ENCODE measurements at regions not wholly inside any gene's neighbourhood (a gene's known extent, or its start where the extent isn't known, plus 50 kb on each side); places are given as distances from the start of the nearest gene placed in this dataset.

GRCh38 chr13:63896321-63896720, 2480.7 kb upstream of the PCDH20 start:
- Histone ChIP-seq H3K4me3 (ENCODE audit: low read length in 2 of 2) (no peak overlapping the region), H3K36me3 (ENCODE audit: control insufficient read depth in 1 of 2, insufficient read depth in 2 of 2, low read length in 1 of 2) (no peaks in the 10 kb centered on the region), H3K9me3 (ENCODE audit: control insufficient read depth, low read length) (no peaks in the 10 kb centered on the region), H3K27me3 (ENCODE audit: control insufficient read depth in 1 of 2, insufficient read depth in 2 of 2, low read length in 1 of 2) (no peaks in the 10 kb centered on the region), H3K27ac (ENCODE audit: low read depth in 1 of 2, low read length in 2 of 2) (no peak overlapping the region), H3K4me1 (ENCODE audit: control insufficient read depth in 1 of 2, insufficient read depth in 2 of 2, low read length in 2 of 2) (no peaks in the 10 kb centered on the region)
- intact Hi-C loops (cut with DNase I), result no loop called here
- ATAC-seq (ENCODE audit: low FRiP score) (no peak), DNase-seq (no peak)

GRCh38 chr13:63882052-63882451, 2466.4 kb upstream of the PCDH20 start:
- intact Hi-C loops (cut with DNase I), result no loop called here
- DNase-seq (no peak), ATAC-seq (ENCODE audit: low FRiP score) (no peak)
- H3K27ac ChIP-seq (ENCODE audit: low read depth in 1 of 2, low read length in 2 of 2), result no peak overlapping the region
- no peaks in the 10 kb centered on the region for H3K36me3 ChIP-seq (ENCODE audit: control insufficient read depth in 1 of 2, insufficient read depth in 2 of 2, low read length in 1 of 2)
- H3K4me3 ChIP-seq (ENCODE audit: low read length in 2 of 2), result no peak overlapping the region
- no peaks in the 10 kb centered on the region for H3K9me3 ChIP-seq (ENCODE audit: control insufficient read depth, low read length)
- no peaks in the 10 kb centered on the region for H3K4me1 ChIP-seq (ENCODE audit: control insufficient read depth in 1 of 2, insufficient read depth in 2 of 2, low read length in 2 of 2)
- WGBS, 2 donors, result 56 to 64% methylated on average over 1 of the region's 1 CpG
- H3K27me3 ChIP-seq (ENCODE audit: control insufficient read depth in 1 of 2, insufficient read depth in 2 of 2, low read length in 1 of 2), result no peaks in the 10 kb centered on the region

GRCh38 chr13:63880705-63881104, 2465.1 kb upstream of the PCDH20 start:
- no peak overlapping the region for H3K27ac ChIP-seq (ENCODE audit: low read depth in 1 of 2, low read length in 2 of 2)
- no peak for DNase-seq
- H3K9me3 ChIP-seq (ENCODE audit: control insufficient read depth, low read length), result no peaks in the 10 kb centered on the region
- intact Hi-C loops (cut with DNase I), result no loop called here
- H3K4me3 ChIP-seq (ENCODE audit: low read length in 2 of 2), result no peak overlapping the region
- ATAC-seq (ENCODE audit: low FRiP score), result no peak
- no peaks in the 10 kb centered on the region for H3K36me3 ChIP-seq (ENCODE audit: control insufficient read depth in 1 of 2, insufficient read depth in 2 of 2, low read length in 1 of 2)
- 65% methylated on average over 3 of the region's 3 CpGs for WGBS, 2 donors
- no peaks in the 10 kb centered on the region for H3K27me3 ChIP-seq (ENCODE audit: control insufficient read depth in 1 of 2, insufficient read depth in 2 of 2, low read length in 1 of 2)
- H3K4me1 ChIP-seq (ENCODE audit: control insufficient read depth in 1 of 2, insufficient read depth in 2 of 2, low read length in 2 of 2), result no peaks in the 10 kb centered on the region

GRCh38 chr13:63873936-63874335, 2458.3 kb upstream of the PCDH20 start:
- Histone ChIP-seq H3K4me1 (ENCODE audit: control insufficient read depth in 1 of 2, insufficient read depth in 2 of 2, low read length in 2 of 2) (no peaks in the 10 kb centered on the region), H3K27me3 (ENCODE audit: control insufficient read depth in 1 of 2, insufficient read depth in 2 of 2, low read length in 1 of 2) (no peaks in the 10 kb centered on the region), H3K36me3 (ENCODE audit: control insufficient read depth in 1 of 2, insufficient read depth in 2 of 2, low read length in 1 of 2) (no peaks in the 10 kb centered on the region), H3K27ac (ENCODE audit: low read depth in 1 of 2, low read length in 2 of 2) (no peak overlapping the region), H3K4me3 (ENCODE audit: low read length in 2 of 2) (no peak overlapping the region), H3K9me3 (ENCODE audit: control insufficient read depth, low read length) (peaks cover 2% of the 10 kb centered on the region)
- intact Hi-C loops (cut with DNase I), result no loop called here
- DNase-seq (no peak), ATAC-seq (ENCODE audit: low FRiP score) (no peak)
- 87 to 91% methylated on average over 5 of the region's 5 CpGs for WGBS, 2 donors

GRCh38 chr13:63864171-63864902, 2448.7 kb upstream of the PCDH20 start:
- 80 to 81% methylated on average over 3 of the region's 3 CpGs for WGBS, 2 donors

GRCh38 chr13:63855457-63856118, 2439.9 kb upstream of the PCDH20 start:
- no peak overlapping the region for H3K4me3 ChIP-seq (ENCODE audit: low read length in 2 of 2)
- WGBS, 2 donors, result 83 to 84% methylated on average over 7 of the region's 7 CpGs
- DNase-seq, result no peak
- no peaks in the 10 kb centered on the region for H3K27me3 ChIP-seq (ENCODE audit: control insufficient read depth in 1 of 2, insufficient read depth in 2 of 2, low read length in 1 of 2)
- intact Hi-C loops (cut with DNase I), result no loop called here
- H3K9me3 ChIP-seq (ENCODE audit: control insufficient read depth, low read length), result no peaks in the 10 kb centered on the region
- no peaks in the 10 kb centered on the region for H3K36me3 ChIP-seq (ENCODE audit: control insufficient read depth in 1 of 2, insufficient read depth in 2 of 2, low read length in 1 of 2)
- H3K27ac ChIP-seq (ENCODE audit: low read depth in 1 of 2, low read length in 2 of 2), result no peak overlapping the region
- no peaks in the 10 kb centered on the region for H3K4me1 ChIP-seq (ENCODE audit: control insufficient read depth in 1 of 2, insufficient read depth in 2 of 2, low read length in 2 of 2)
- no peak for ATAC-seq (ENCODE audit: low FRiP score)

More at GRCh38 chr13:63864171-63864902, 2448.7 kb upstream of the PCDH20 start:
- ATAC-seq (ENCODE audit: low FRiP score) (no peak), DNase-seq (no peak)
- Histone ChIP-seq H3K4me3 (ENCODE audit: low read length in 2 of 2) (no peak overlapping the region), H3K27me3 (ENCODE audit: control insufficient read depth in 1 of 2, insufficient read depth in 2 of 2, low read length in 1 of 2) (no peaks in the 10 kb centered on the region), H3K9me3 (ENCODE audit: control insufficient read depth, low read length) (no peaks in the 10 kb centered on the region), H3K4me1 (ENCODE audit: control insufficient read depth in 1 of 2, insufficient read depth in 2 of 2, low read length in 2 of 2) (no peaks in the 10 kb centered on the region), H3K27ac (ENCODE audit: low read depth in 1 of 2, low read length in 2 of 2) (no peak overlapping the region), H3K36me3 (ENCODE audit: control insufficient read depth in 1 of 2, insufficient read depth in 2 of 2, low read length in 1 of 2) (no peaks in the 10 kb centered on the region)
- intact Hi-C loops (cut with DNase I), result no loop called here

- Histone ChIP-seq H3K4me1 (ENCODE audit: control insufficient read depth in 1 of 2, insufficient read depth in 2 of 2, low read length in 2 of 2) (no peaks in the 10 kb centered on the region), H3K4me3 (ENCODE audit: low read length in 2 of 2) (no peak overlapping the region), H3K9me3 (ENCODE audit: control insufficient read depth, low read length) (no peaks in the 10 kb centered on the region), H3K27me3 (ENCODE audit: control insufficient read depth in 1 of 2, insufficient read depth in 2 of 2, low read length in 1 of 2) (no peaks in the 10 kb centered on the region), H3K36me3 (ENCODE audit: control insufficient read depth in 1 of 2, insufficient read depth in 2 of 2, low read length in 1 of 2) (no peaks in the 10 kb centered on the region), H3K27ac (ENCODE audit: low read depth in 1 of 2, low read length in 2 of 2) (no peak overlapping the region)
- DNase-seq (no peak), ATAC-seq (ENCODE audit: low FRiP score) (no peak)
- 76 to 78% methylated on average over 2 of the region's 2 CpGs for WGBS, 2 donors
- intact Hi-C loops (cut with DNase I), result no loop called here
These were observed 2438.2 kb upstream of the PCDH20 start for GRCh38 chr13:63853816-63854215.

GRCh38 chr13:63851526-63851925, 2435.9 kb upstream of the PCDH20 start:
- ATAC-seq (ENCODE audit: low FRiP score) (no peak), DNase-seq (no peak)
- Histone ChIP-seq H3K9me3 (ENCODE audit: control insufficient read depth, low read length) (no peaks in the 10 kb centered on the region), H3K27ac (ENCODE audit: low read depth in 1 of 2, low read length in 2 of 2) (no peak overlapping the region), H3K36me3 (ENCODE audit: control insufficient read depth in 1 of 2, insufficient read depth in 2 of 2, low read length in 1 of 2) (no peaks in the 10 kb centered on the region), H3K4me3 (ENCODE audit: low read length in 2 of 2) (no peak overlapping the region), H3K4me1 (ENCODE audit: control insufficient read depth in 1 of 2, insufficient read depth in 2 of 2, low read length in 2 of 2) (no peaks in the 10 kb centered on the region), H3K27me3 (ENCODE audit: control insufficient read depth in 1 of 2, insufficient read depth in 2 of 2, low read length in 1 of 2) (no peaks in the 10 kb centered on the region)
- intact Hi-C loops (cut with DNase I), result no loop called here
- 92 to 96% methylated on average over 2 of the region's 2 CpGs for WGBS, 2 donors
